NOMO-1 (cell line): ENCODE measurements at regions not wholly inside any gene's neighbourhood (a gene's known extent, or its start where the extent isn't known, plus 50 kb on each side); places are given as distances from the start of the nearest gene placed in this dataset.

Experiments used
- DNase-seq, 2 experiments: peaks; one replicate each; lab custom pipeline; 2025; ENCODE audit not compliant: unreplicated experiment in 2 of 2; lab: John Stamatoyannopoulos, UW

- no peak for DNase-seq
These were observed 161.1 kb upstream of the DUSP10 start for GRCh38 chr1:221902961-221903360.

DNA sequence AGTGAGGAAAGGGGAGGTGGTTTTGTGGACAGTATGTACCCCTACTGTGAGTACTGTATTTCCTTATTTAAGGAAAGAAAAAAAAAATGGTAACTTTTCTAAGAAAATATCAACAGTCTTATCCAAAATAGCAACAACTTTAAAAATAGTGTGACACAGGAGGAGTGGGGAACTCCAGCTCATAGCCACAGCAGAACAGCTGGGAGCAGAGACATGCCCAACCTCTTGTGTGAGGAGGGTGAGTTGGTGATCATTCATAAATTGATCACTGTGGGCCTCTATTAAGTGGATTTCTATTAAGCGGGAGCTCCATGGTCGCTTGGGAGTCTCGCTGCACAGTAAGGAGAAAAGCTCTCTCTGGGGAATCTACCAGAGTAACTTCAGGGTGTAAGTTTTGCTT, 158.8 kb upstream of the DUSP10 start:
- DNase-seq, result no peak

DNA sequence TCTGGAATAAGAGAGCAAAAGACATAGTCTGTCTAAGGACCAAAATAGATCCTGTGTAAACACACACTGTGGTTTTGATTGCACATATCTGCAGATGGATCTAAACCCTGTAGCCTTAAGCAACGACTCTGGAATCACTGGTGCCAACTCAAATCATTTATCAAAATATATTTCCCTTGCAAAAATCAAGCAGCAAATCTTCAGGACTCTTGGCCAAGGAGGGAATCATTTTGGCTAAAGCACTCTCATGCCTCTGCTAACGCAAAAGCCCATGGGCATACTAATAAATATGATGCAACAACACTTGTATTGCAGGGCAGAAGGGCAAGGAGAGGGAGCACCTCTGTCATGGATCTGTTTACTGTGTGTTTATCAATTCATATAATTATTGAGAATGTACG, 155.4 kb upstream of the DUSP10 start:
- DNase-seq, result no peak

GRCh38 chr1:221892301-221892830, 150.5 kb upstream of the DUSP10 start:
- DNase-seq, result no peak

DNA sequence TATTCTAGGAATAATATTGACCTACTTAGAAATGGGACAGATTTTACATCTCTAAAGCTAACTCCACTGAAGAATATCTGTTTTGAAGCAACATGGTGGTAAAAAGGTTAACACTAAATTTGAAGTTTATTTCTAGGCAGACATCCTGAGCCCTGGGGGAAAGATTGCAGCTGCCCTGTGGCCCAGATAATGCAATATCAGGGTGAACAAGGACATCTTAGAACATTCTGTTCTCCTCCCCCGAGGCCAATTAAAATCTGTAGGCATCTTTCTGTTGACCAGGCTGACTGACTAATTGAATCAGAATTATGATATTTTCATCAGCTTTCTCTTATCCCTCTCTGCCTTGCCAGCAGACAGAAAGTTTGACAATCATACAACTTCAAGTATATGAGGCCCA, 149.8 kb upstream of the DUSP10 start:
- DNase-seq, result no peak

GRCh38 chr1:221888801-221889200, 146.9 kb upstream of the DUSP10 start:
- no peak for DNase-seq

DNA sequence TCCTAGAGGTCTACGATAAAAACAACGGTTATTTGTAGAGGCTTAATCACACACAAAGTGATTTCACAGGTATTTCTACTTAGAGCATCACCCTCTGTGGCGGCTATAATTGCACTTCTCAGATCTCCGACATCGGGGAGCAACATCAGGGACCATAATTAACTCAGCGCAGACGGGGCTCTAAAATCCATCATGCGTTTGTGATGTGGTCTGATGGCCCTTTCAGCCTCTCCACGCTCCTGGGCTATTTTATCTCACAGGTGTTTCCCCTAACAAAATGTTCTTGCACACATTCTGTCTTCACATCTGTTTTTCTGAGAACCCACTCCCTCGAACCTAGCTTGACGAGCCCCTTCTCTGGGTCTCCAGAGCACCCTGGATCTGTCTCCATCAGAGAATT, 146.3 kb upstream of the DUSP10 start:
- DNase-seq, result no peak

- no peak for DNase-seq
These were observed 145.9 kb upstream of the DUSP10 start for GRCh38 chr1:221887758-221888157.

- no peak for DNase-seq
These were observed 145.5 kb upstream of the DUSP10 start for GRCh38 chr1:221887415-221887746.

GRCh38 chr1:221886743-221887414, 145.0 kb upstream of the DUSP10 start:
- DNase-seq, result no peak

DNA sequence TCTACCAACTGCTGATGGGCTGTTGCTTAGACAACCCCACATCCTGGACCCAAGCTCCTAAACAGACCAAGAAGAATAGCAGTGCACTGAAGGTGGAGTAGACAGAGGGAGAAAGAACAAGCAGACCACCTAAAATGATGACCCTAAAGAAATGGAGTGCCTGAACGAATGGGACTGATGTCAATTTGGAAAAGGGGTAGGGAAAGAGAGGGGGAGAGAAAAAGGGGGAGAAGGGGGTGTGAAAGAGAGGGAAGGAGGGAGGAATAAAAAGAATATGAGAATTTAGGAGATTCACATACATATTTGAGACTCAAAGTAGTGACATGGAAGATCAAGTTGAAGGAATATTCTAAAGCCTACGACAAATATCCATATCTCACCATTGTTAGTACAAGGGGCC, 144.4 kb upstream of the DUSP10 start:
- DNase-seq, result no peak

DNA sequence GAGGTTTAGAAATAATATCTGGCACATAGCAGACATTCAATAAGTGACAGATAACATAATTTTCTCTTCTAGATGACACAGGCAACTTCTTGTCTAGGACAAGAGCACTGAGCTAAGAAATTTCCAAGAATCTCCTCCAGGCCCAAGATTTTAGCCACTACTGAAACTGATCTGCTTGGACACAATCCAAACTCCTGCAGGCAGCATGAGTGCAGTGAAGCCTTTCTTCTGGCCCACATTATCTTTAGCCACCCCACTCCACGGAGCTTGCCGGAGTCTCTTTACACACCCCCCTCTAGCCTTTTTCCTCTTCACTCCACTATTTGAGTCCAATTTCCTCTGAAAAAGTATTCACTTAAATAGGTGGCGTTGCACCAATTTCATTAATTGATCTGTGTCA, 142.9 kb upstream of the DUSP10 start:
- no peak for DNase-seq

GRCh38 chr1:221881805-221882581, 140.1 kb upstream of the DUSP10 start:
- no peak for DNase-seq

DNA sequence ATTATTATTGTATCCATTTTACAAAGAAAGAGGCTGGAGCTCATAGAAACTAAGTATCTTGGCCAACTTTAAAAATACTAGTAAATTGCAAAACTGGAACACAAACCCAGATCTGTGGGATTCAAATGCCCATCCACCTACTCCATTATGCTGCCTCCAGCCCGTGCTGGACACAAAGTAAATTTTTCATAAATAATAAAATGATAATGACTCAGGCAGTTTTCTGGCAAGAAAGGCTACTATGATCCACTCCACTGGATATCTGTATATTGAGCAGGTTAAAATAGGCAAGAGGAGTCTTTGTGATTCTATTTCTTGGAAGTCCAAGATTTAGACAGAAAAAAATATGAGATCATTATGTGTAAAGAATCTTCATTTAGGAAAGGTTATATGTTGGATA, 138.3 kb upstream of the DUSP10 start:
- no peak for DNase-seq

DNA sequence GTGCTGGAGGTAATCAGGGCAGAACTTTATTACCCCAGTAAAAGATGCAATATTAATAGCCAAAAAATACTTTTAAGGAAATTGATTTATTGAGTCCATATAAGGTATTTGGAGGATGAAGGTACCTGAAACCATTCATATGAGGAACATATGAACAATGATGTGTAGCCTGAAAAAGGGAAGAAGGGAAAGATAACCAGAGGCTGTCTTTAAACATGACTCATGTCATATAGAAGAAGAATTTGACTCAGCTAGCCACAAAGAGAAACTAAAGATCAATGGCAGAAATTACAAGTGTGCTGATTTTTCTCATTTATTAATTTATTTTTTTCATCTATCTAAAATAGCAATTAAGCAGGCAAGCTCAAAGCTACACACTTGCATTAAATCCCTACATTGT, 136.2 kb upstream of the DUSP10 start:
- DNase-seq, result peak in 1 of 2 experiments; percentile 68

- no peak for DNase-seq
These were observed 135.4 kb upstream of the DUSP10 start for GRCh38 chr1:221877311-221877710.

DNA sequence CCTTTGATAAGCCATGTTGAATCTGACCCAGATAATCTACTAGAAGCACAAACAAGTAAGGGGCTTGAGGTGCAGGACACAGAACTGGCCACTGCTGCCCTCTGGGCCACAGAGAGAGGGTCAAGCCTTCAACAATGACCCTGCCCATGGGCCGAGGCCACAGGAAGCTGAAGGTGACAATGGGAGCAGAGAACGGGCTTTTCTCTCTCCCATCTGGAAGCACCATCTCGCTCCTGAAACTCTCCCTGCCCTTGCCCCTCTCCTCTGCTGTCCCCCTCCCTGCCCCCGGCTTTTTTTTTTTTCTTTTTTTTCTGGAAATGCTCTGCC, 133.1 kb upstream of the DUSP10 start:
- no peak for DNase-seq

- no peak for DNase-seq
These were observed 132.6 kb upstream of the DUSP10 start for GRCh38 chr1:221874285-221875003.

DNA sequence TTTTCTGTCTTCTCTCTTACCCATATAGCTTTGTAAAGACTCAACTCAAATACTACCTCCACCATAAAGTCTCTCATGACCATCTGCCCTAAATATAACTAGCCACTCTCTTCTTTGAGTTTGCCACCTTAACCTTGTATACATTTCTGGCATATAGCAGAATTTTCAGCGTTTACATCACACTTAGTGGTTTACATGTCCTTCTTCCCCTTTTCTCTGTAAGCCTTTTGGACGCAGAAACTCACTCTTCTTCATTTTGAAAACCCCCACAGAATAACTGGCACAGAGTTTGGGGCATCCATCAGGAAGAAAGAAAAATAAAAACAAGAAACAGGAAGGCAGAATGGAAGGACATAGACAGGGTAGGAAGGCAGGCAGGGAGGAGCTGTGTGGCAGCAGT, 131.8 kb upstream of the DUSP10 start:
- DNase-seq, result peak; percentile 57 to 77

- no peak for DNase-seq
These were observed 129.2 kb upstream of the DUSP10 start for GRCh38 chr1:221871056-221871455.

GRCh38 chr1:221869779-221870178, 127.9 kb upstream of the DUSP10 start:
- DNase-seq, result no peak
